Activated CD4-positive, alpha-beta T cell treated with anti-CD3 and anti-CD28 coated beads, Interleukin-2, amount 10 ng/mL, durations not matched to agents 24 days and 14 days (primary cell): ENCODE measurements at regions not wholly inside any gene's neighbourhood (a gene's known extent, or its start where the extent isn't known, plus 50 kb on each side); places are given as distances from the start of the nearest gene placed in this dataset.
A peak's percentile ranks its signal among the peaks of the same experiment; 100 is the strongest.

Experiments
- DNase-seq: peaks from one replicate; pipeline ENCODE4 v3.0.0; 2022
- H3K27ac Mint-ChIP-seq: one replicate; pipeline ENCODE4 v1.8.0; 2022; ENCODE audit warnings: mild to moderate bottlenecking, mixed read lengths
- H3K27me3 Mint-ChIP-seq: one replicate; pipeline ENCODE4 v1.8.0; 2022; ENCODE audit warnings: mixed read lengths
- H3K36me3 Mint-ChIP-seq: one replicate; pipeline ENCODE4 v1.8.0; 2022; ENCODE audit warnings: low read depth, mild to moderate bottlenecking, mixed read lengths
- H3K4me1 Mint-ChIP-seq: one replicate; pipeline ENCODE4 v1.8.0; 2021; ENCODE audit warnings: mixed read lengths
- H3K4me3 Mint-ChIP-seq: one replicate; pipeline ENCODE4 v1.8.0; 2022; ENCODE audit warnings: mild to moderate bottlenecking, moderate library complexity, mixed read lengths
- H3K9me3 Mint-ChIP-seq: one replicate; pipeline ENCODE4 v1.8.0; 2021; ENCODE audit warnings: mixed read lengths
- intact Hi-C: fragments of 100-400 bp; cut with micrococcal nuclease; formaldehyde crosslinking; loops from one replicate; pipeline ENCODE4 v1.15.1; 2023

DNA sequence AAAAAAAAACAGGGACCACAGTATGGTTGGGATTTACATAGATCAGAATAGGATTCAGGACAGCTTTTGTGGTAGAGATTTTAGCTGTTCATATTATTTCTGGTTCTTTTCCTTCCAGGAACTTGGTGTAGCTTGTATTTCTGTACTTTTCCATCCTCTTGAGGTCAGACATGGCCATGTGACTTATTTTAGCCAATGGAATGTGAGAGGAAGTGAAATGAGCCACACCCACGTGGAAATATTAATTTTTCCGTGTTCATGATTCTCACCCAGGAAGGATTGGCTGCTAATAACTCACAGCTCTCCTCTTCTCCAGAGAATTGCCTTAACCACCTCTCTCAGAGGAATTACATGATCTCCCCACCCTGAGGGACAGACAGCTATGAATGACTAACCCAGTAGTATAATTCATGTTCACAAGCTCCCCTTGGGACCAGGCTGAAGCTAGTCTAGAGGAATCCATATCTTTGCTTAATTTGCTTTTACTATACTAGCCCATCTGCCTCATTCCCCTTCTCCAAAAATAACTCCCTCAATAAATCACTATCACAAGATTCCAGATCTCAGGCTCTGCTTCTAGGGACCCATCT is 340.4 kb downstream of the NUAK1 start:
- no peaks in the 10 kb centered on the region for H3K4me1 Mint-ChIP-seq
- intact Hi-C loops = no loop called here
- DNase-seq = peak; percentile 14
- no peaks in the 10 kb centered on the region for H3K36me3 Mint-ChIP-seq
- H3K9me3 Mint-ChIP-seq = no peaks in the 10 kb centered on the region
- H3K27ac Mint-ChIP-seq = no peak overlapping the region
- no peak overlapping the region for H3K4me3 Mint-ChIP-seq
- no peaks in the 10 kb centered on the region for H3K27me3 Mint-ChIP-seq

DNA sequence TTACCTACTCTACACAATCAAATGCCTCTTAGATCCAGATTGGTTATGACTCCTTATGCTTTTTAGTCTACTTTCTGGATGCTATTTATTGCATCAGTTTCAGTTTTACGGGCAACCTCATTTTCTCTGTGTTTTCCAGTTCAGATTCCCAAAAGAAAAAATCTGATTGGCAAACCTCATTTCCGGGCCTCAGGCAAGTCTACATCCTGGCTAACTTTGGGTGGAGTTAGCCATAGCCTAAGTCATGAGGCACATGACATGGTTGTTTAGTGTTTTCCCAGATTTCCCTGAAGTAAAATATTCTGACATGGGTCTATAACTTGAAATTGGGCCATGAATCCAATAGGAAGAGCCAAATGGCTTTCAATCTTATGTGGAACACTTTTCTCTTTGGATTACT is 339.7 kb downstream of the NUAK1 start:
- Mint-ChIP-seq H3K27me3 (no peaks in the 10 kb centered on the region), H3K4me1 (no peaks in the 10 kb centered on the region), H3K9me3 (no peaks in the 10 kb centered on the region), H3K4me3 (no peak overlapping the region), H3K27ac (no peak overlapping the region), H3K36me3 (no peaks in the 10 kb centered on the region)
- intact Hi-C loops = no loop called here
- DNase-seq = peak; percentile 3

DNA sequence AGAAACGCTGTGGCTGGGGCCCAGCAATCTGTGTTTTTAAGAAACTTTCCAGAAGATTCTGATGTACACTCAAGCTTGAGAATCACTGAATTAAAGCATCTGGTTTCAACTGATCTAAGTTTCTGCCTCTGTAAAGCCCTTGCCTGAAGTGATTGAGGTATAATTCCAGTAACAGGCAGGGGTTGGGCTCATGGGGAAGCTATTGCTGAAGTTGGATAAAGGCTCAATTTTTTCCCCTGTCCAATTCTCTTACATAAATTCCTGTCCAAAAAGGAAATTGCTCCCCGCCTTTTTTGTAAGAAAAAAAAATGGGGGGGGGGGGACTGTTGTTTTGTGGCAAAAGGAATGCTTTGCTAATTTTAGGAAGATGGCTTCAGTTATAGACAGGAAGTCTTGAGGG is 337.4 kb downstream of the NUAK1 start:
- Mint-ChIP-seq H3K4me3 (no peak overlapping the region), H3K27me3 (no peaks in the 10 kb centered on the region), H3K36me3 (no peaks in the 10 kb centered on the region), H3K9me3 (no peaks in the 10 kb centered on the region), H3K27ac (no peak overlapping the region), H3K4me1 (no peaks in the 10 kb centered on the region)
- DNase-seq = no peak
- intact Hi-C loops = no loop called here

DNA sequence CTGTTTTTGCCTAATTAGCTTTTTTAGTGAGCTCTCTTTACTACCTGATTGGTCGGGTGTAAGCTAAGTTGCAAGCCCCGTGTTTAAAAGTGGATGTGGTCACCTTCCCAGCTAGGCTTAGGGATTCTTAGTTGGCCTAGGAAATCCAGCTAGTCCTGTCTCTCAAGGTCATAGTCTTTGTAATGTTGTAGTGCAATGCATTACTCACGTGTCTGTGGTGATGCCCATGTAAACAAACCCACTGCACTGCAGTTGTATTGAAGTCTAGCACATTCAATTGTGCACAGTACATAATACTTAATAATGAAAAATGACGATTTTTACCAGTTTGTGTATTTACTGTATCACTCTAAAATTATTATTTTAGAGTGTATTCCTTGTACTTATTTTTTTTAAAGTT is 335.5 kb downstream of the NUAK1 start:
- no peak overlapping the region for H3K4me3 Mint-ChIP-seq
- intact Hi-C loops = no loop called here
- no peak for DNase-seq
- no peaks in the 10 kb centered on the region for H3K27me3 Mint-ChIP-seq
- no peaks in the 10 kb centered on the region for H3K4me1 Mint-ChIP-seq
- no peak overlapping the region for H3K27ac Mint-ChIP-seq
- no peaks in the 10 kb centered on the region for H3K36me3 Mint-ChIP-seq
- no peaks in the 10 kb centered on the region for H3K9me3 Mint-ChIP-seq

GRCh38 chr12:105804591-105805265 is 334.0 kb downstream of the NUAK1 start:
- Mint-ChIP-seq H3K4me3 (no peak overlapping the region), H3K27me3 (no peaks in the 10 kb centered on the region), H3K36me3 (no peaks in the 10 kb centered on the region), H3K9me3 (no peaks in the 10 kb centered on the region), H3K4me1 (no peaks in the 10 kb centered on the region), H3K27ac (no peak overlapping the region)
- intact Hi-C loops = no loop called here
- no peak for DNase-seq

DNA sequence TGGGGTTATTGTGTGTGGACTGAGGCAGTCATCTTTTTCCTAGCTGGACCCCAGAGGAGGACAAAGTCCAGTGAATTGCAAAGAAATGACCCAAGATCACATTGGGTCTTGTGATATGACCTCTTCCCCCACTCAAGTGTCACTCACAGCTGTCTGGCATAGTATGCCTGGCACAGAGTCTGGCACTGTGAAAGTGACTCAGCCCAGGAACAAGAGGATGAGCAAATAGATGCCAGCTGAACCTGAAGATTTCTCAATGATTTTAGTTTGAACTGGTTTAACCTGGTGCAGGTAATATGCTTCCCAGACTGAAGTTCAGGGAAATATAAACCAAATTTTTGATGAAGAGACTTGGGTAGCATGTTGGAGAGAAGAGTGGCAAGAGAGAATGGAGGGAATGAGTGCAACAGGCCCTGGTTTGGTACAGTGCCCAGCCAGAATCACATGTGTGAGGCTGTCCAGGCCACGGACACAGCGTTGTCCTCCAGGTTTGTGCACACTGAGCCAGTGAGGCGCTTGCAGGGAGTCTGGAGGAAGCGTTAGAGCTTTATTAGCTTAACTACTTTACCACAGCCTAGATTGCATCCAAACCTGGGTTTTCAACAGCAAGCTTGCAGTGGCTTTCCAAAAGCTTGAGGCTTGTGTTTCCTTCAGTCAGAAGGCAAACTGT is 332.9 kb downstream of the NUAK1 start:
- Mint-ChIP-seq H3K4me3 (no peak overlapping the region), H3K36me3 (no peaks in the 10 kb centered on the region), H3K9me3 (no peaks in the 10 kb centered on the region), H3K27ac (no peak overlapping the region), H3K4me1 (no peaks in the 10 kb centered on the region), H3K27me3 (no peaks in the 10 kb centered on the region)
- DNase-seq = no peak
- intact Hi-C loops = no loop called here

GRCh38 chr12:105806400-105806770 is 332.4 kb downstream of the NUAK1 start:
- DNase-seq = no peak
- no peaks in the 10 kb centered on the region for H3K27me3 Mint-ChIP-seq
- no peaks in the 10 kb centered on the region for H3K4me1 Mint-ChIP-seq
- intact Hi-C loops = no loop called here
- no peak overlapping the region for H3K27ac Mint-ChIP-seq
- no peak overlapping the region for H3K4me3 Mint-ChIP-seq
- H3K9me3 Mint-ChIP-seq = no peaks in the 10 kb centered on the region
- no peaks in the 10 kb centered on the region for H3K36me3 Mint-ChIP-seq

- DNase-seq = no peak
- intact Hi-C loops = no loop called here
- Mint-ChIP-seq H3K27ac (no peak overlapping the region), H3K27me3 (no peaks in the 10 kb centered on the region), H3K4me1 (no peaks in the 10 kb centered on the region), H3K4me3 (no peak overlapping the region), H3K9me3 (no peaks in the 10 kb centered on the region), H3K36me3 (no peaks in the 10 kb centered on the region)
These were observed 326.4 kb downstream of the NUAK1 start for GRCh38 chr12:105812366-105812765.

- no peaks in the 10 kb centered on the region for H3K9me3 Mint-ChIP-seq
- H3K27me3 Mint-ChIP-seq = no peaks in the 10 kb centered on the region
- H3K27ac Mint-ChIP-seq = no peak overlapping the region
- intact Hi-C loops = no loop called here
- H3K4me1 Mint-ChIP-seq = no peaks in the 10 kb centered on the region
- H3K36me3 Mint-ChIP-seq = no peaks in the 10 kb centered on the region
- no peak overlapping the region for H3K4me3 Mint-ChIP-seq
- DNase-seq = no peak
These were observed 325.6 kb downstream of the NUAK1 start for GRCh38 chr12:105813201-105813600.

DNA sequence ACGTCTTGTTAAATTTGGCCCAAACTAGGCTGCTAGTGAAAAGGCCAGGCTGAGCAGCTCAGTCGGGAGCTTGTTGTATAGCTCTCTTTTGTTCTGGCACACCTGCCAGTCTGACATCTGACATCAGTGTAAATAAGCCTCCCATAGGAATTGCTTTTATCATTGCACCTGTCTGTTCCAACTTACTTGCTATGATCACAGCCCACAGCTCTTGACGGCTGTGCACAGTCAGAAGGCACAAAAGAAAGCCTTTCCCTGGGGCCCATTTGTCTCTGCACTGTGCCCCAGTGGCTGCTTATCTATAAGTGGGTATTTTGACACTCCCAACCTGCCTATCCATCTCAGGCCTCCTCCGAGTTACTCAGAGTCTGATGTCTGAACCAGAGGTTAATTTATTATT is 324.5 kb downstream of the NUAK1 start:
- intact Hi-C loops = no loop called here
- Mint-ChIP-seq H3K36me3 (no peaks in the 10 kb centered on the region), H3K27ac (no peak overlapping the region), H3K9me3 (no peaks in the 10 kb centered on the region), H3K4me3 (no peak overlapping the region), H3K27me3 (no peaks in the 10 kb centered on the region), H3K4me1 (no peaks in the 10 kb centered on the region)
- no peak for DNase-seq

- H3K27me3 Mint-ChIP-seq = no peaks in the 10 kb centered on the region
- no peak overlapping the region for H3K4me3 Mint-ChIP-seq
- H3K36me3 Mint-ChIP-seq = no peaks in the 10 kb centered on the region
- H3K4me1 Mint-ChIP-seq = no peaks in the 10 kb centered on the region
- no peak overlapping the region for H3K27ac Mint-ChIP-seq
- intact Hi-C loops = no loop called here
- DNase-seq = no peak
- H3K9me3 Mint-ChIP-seq = peaks cover 7% of the 10 kb centered on the region
These were observed 319.2 kb downstream of the NUAK1 start for GRCh38 chr12:105819549-105819948.

GRCh38 chr12:105820429-105821125 is 318.2 kb downstream of the NUAK1 start:
- intact Hi-C loops = no loop called here
- no peaks in the 10 kb centered on the region for H3K4me1 Mint-ChIP-seq
- no peaks in the 10 kb centered on the region for H3K27me3 Mint-ChIP-seq
- H3K27ac Mint-ChIP-seq = no peak overlapping the region
- no peaks in the 10 kb centered on the region for H3K36me3 Mint-ChIP-seq
- no peak for DNase-seq
- peaks cover 7% of the 10 kb centered on the region for H3K9me3 Mint-ChIP-seq
- no peak overlapping the region for H3K4me3 Mint-ChIP-seq

- H3K4me3 Mint-ChIP-seq = no peak overlapping the region
- intact Hi-C loops = no loop called here
- no peaks in the 10 kb centered on the region for H3K4me1 Mint-ChIP-seq
- H3K36me3 Mint-ChIP-seq = no peaks in the 10 kb centered on the region
- H3K27ac Mint-ChIP-seq = no peak overlapping the region
- no peaks in the 10 kb centered on the region for H3K27me3 Mint-ChIP-seq
- no peak for DNase-seq
- H3K9me3 Mint-ChIP-seq = peaks cover 7% of the 10 kb centered on the region
These were observed 316.3 kb downstream of the NUAK1 start for GRCh38 chr12:105822131-105823105.
